GM12874 (cell line): ENCODE measurements at regions not wholly inside any gene's neighbourhood (a gene's known extent, or its start where the extent isn't known, plus 50 kb on each side); places are given as distances from the start of the nearest gene placed in this dataset.

Experiments
- CTCF ChIP-seq: IDR thresholded peaks from 2 replicates; pipeline ENCODE4 v1.5.1; 2011; ENCODE audit warnings: low read depth, mild to moderate bottlenecking, control low read depth, low read length, moderate library complexity; ENCODE audit not compliant: insufficient read depth

GRCh38 chr15:36232491-36232890, 346.9 kb upstream of the CDIN1 start:
- no peak for TF ChIP-seq CTCF

- TF ChIP-seq CTCF, result no peak
Measured at GRCh38 chr15:36234743-36235142, 344.7 kb upstream of the CDIN1 start.

GRCh38 chr15:36235173-36235572, 344.3 kb upstream of the CDIN1 start:
- no peak for TF ChIP-seq CTCF

GRCh38 chr15:36239509-36239908, 339.9 kb upstream of the CDIN1 start:
- TF ChIP-seq CTCF, result no peak

- TF ChIP-seq CTCF, result no peak
Measured at GRCh38 chr15:36251450-36251849, 328.0 kb upstream of the CDIN1 start.

- TF ChIP-seq CTCF, result no peak
Measured at GRCh38 chr15:36252146-36252711, 327.2 kb upstream of the CDIN1 start.

GRCh38 chr15:36254426-36254825, 325.0 kb upstream of the CDIN1 start:
- TF ChIP-seq CTCF, result no peak
